ENCODE measurements at regions not wholly inside any gene's neighbourhood (a gene's known extent, or its start where the extent isn't known, plus 50 kb on each side); places are given as distances from the start of the nearest gene placed in this dataset.

DNA sequence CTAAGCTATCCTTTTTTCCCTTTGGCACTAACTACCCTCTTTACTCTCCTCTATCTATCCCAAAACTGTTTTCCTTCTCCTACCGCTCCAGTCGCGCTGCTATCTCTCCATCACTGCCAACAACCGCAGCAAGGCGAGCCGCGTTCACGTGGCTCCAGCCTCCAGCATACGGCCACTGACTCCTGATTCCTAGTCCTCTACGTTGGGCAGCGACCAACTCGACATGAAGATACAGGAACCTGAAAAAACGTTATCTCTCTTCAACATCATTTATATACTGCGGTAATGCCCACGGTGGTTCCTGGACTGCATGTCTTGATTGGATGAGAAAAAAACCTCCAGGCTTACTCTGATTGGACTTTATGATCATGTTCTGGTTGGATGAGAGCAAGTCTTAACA is 129.5 kb downstream of the ZNF716 start:
- POLR2A ChIA-PET: no interaction called here

More for the DNA sequence above, 129.5 kb downstream of the ZNF716 start:
- CTCF ChIA-PET: interaction anchor here (0.6 kb wide), 1 partner anchor 1264 kb away, joined by 4 read pairs; no protein-coding TSS in a partner anchor
- Mint-ChIP-seq H3K36me3 (ENCODE audit: insufficient read depth, unreplicated experiment) (no peaks in the 10 kb centered on the region), H3K4me3 (ENCODE audit: unreplicated experiment) (no peak overlapping the region), H3K27me3 (ENCODE audit: insufficient read depth, unreplicated experiment) (no peaks in the 10 kb centered on the region), H3K9me3 (ENCODE audit: unreplicated experiment) (peaks cover 27% of the 10 kb centered on the region), H3K27ac (ENCODE audit: low read depth, unreplicated experiment) (no peak overlapping the region), H3K4me1 (ENCODE audit: insufficient read depth, unreplicated experiment) (no peaks in the 10 kb centered on the region)
- no peak for DNase-seq (ENCODE audit: unreplicated experiment)
- no TSS peak for BruUV-seq (replicated peaks)
- TF ChIP-seq, protein P1, sequence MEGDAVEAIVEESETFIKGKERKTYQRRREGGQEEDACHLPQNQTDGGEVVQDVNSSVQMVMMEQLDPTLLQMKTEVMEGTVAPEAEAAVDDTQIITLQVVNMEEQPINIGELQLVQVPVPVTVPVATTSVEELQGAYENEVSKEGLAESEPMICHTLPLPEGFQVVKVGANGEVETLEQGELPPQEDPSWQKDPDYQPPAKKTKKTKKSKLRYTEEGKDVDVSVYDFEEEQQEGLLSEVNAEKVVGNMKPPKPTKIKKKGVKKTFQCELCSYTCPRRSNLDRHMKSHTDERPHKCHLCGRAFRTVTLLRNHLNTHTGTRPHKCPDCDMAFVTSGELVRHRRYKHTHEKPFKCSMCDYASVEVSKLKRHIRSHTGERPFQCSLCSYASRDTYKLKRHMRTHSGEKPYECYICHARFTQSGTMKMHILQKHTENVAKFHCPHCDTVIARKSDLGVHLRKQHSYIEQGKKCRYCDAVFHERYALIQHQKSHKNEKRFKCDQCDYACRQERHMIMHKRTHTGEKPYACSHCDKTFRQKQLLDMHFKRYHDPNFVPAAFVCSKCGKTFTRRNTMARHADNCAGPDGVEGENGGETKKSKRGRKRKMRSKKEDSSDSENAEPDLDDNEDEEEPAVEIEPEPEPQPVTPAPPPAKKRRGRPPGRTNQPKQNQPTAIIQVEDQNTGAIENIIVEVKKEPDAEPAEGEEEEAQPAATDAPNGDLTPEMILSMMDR (IDR thresholded peaks at IDR 0.05; ENCODE audit: unreplicated experiment): no peak
- intact Hi-C loops (cut with micrococcal nuclease): no loop called here
